Endometrium (tissue), 2 donors: ENCODE measurements at regions not wholly inside any gene's neighbourhood (a gene's known extent, or its start where the extent isn't known, plus 50 kb on each side); places are given as distances from the start of the nearest gene placed in this dataset.
A peak's percentile ranks its signal among the peaks of the same experiment; 100 is the strongest.

Experiments
- FAIRE-seq: peaks from 2 replicates; lab custom pipeline; 2012; peaks lifted over from hg19 to GRCh38; lab: Jason Lieb, UNC
- donor health status: control.
- donor health status: control.

DNA sequence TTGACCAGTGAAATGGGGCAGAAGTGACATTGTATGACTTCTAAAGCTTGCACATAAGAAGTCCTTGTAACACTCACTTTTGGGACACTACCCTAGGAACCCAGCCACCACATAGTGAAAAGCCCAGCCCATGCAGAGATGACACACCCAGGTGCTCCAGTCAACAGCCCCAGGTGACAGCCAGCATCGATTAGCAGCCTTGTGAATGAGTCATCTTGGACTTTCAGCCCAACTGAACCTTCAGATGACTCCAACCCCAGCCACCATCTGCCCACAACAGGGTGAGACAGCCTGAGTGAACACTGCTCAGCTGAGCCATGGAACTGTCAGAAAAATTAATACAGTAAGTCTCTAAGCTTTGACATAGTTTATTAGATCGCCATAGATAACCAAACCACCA is 458.6 kb downstream of the ZSWIM6 start:
- FAIRE-seq, result no peak

DNA sequence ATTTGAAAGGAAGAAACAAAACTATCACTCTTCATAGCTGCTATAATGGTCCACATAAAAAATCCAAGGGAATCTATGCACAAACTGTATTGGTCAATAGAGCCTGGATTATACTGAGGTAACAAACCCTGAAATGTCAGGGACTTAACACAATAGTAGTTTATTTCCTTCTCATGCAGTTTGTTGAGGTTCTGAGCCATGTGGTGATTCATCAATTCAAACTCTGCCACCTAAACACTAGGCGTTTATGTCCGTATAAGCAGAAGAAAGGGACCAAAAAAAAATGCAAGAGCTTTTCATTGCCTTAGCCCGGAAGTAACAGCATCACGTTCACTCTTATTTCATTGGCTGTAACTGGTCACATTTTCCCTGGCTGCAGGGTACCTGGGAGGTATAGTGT is 464.7 kb downstream of the ZSWIM6 start:
- FAIRE-seq, result no peak

DNA sequence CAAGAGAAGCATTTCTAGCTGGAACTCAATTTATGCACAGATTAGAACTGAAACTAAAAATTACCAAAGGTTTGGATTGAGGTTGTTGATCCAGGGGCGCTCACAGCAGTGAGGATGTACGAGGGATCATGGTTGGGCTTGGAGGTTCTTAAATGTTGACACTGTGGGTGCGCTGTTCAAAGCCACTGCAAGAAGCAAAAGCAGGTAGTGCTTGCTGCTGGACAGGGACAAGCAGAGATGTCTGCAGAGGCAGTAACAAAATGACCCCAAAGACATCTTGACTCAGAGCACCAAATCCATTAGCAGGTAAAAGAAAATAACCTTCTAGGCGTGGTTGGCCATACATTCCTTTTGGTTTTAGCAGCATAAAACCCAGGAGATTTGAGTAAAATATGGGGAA is 468.4 kb downstream of the ZSWIM6 start:
- no peak for FAIRE-seq

DNA sequence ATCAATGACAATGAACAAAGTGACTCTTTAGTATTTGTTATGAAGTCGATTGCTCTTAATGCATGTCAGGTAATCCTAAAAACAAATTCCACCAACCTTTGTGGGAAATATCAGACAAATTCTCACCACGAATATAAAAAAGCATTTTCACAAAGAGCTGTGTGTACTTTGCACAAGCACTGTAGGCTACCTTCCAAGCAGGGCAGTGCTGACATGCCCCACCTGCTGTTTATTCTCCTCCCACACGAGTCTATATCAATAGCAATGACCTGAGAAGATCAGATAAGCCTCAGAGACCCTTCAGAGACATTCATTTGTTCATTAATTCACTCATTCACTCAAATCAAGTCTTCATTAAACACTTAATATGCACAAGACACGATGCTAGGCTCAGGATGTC is 469.1 kb downstream of the ZSWIM6 start:
- FAIRE-seq, result no peak

DNA sequence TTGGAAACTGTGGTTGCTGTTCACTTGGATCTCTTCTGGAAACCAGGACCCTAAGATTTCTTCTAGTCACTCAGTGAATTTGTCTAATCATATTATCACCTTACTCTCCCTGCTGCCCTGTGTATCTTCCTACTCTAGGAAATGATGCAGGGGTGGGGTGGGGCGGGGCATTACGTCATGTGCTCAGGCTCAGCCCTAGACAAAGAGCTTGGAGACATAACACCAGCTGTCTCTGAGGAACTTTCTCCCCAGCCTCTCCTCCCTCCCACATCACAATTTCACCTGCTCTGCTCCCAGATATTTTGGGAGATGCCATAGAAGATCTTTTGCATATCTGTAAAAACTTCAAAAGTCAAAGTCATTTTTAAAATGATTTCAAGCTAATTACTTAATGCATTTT is 470.4 kb downstream of the ZSWIM6 start:
- no peak for FAIRE-seq

DNA sequence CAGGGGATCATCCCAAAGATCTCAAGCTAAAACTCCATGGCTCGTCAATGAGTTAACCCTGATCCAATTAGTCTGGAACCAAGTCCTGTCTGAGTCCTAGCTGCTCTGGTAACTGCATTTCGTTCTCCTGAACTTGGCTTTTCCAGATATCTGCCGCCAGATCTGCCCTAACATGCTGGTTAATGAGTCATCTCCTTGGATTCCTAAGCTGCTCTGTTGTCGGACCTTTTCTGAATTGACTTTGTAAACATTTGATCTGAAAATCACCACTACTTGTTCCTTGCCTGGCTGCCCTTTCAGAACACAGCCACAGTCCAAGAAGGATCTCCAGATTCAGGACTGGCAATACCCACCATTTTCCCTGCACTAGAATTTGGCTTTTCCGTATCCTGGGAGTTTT is 473.0 kb downstream of the ZSWIM6 start:
- no peak for FAIRE-seq

DNA sequence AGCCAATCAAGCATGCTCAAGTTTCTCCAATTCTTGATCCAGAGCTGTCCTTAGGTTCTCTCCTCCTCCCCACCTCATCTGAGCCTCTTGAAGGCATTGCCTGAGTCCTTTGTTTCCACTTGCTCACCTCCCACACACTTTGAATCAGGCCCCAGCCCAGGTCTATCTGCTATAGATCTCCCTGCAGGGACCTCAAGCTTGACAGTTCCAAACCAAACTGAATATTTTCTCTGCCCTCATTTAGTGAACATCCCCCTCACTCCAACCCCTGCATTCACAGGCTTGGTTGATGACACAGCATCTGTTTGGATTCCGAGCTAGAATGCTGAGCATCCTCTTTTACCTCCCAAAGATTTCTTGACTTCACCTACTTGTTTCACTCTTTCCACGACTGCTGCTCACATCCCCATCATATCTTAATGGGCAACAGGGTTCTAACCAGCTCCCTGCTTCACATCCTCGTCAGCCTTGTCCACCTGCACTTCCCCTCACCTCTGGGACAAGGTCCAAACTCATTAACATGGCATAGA is 474.5 kb downstream of the ZSWIM6 start:
- FAIRE-seq, result no peak

DNA sequence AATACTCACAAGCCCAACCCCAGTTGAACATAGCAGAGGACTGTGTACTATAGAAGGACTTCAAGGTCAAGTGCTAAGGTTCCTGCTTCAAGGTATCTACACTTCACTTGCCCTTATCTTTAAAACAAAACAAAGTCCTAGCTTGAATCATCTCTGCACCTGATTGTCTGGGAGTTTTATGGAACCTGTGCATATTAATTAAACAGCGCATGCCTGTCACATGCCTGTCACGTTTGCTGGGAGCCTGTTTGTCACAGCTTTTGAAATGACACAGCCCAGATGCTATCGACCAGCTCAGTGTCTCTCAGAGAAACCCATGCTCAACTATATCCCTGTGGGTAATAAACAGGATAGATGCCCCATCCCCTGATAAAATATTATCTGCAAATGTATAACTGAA is 476.0 kb downstream of the ZSWIM6 start:
- FAIRE-seq, result no peak

DNA sequence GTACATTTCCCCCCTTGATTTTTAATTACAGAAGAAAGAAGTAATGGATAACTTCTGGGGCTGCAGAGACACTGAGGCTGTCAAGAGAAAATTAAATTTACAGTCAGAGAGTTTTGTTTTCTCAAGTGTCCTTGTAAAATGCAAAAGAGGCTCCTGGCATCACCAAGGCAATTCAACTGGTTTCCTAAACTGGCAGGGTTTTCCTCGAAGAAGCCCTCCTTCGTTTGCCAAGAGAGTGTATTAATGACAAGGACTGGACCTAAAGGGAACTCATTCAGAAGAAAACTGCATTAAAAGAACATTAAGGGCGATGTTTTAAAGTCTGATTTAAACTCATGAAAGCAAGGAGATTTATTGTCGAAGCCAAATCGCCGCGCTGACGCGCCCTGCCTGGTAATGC is 476.9 kb downstream of the ZSWIM6 start:
- FAIRE-seq, result no peak

DNA sequence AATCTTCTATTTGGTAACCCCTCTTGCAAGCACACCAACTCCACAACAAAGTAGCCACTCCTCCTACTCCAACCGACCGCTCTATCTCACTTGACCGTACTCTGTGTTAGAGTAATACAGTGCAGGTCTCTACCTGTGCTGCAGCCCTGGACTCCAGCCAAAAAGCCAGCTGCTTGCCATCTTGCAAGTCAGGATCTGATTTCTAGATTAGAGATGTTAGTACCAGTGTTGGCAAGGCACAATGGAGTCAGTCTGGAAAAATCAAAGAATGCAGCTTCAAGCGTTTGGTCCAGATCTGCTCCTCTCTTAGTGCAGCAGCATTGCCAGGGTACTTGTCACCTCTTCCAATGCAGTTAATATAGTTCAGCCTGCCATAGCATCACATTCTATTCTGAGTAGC is 477.6 kb downstream of the ZSWIM6 start:
- FAIRE-seq, result no peak

DNA sequence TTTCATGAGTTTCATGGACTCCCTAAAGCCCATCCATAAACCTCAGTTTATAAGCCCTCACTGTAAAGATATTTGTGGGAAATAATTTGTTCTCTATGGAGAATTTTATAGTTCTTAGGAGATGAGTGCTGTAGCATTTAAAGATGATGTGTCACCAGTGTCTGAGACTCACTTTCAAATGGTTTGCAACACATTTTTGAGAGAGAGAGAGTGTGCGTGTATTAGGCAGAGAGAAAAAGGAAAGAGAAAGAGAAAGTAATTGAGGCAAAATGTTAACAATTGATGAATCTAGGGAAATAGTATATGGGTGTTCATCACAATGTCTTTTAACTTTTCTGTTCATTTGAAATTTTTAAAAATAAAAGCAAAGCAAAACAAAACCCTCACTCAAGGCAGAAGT is 479.0 kb downstream of the ZSWIM6 start:
- no peak for FAIRE-seq

DNA sequence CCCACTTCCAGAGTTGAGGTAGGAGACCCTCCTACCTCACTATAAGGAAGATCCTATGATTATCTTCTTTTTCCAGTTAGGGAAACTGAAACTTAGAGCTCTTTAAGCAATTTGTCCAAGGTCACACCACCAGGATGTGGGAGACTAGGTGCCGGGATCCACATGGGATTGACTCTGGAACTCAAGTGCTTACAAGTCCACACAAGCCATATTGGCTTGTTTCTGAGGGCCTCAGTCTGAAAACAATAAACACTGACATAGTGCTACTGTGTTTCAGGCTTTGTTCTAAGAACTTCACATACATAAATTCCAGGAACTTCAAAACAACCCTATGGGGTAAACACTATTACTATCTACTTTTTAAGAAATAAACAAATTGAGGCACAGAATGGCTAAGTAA is 481.3 kb downstream of the ZSWIM6 start:
- no peak for FAIRE-seq

DNA sequence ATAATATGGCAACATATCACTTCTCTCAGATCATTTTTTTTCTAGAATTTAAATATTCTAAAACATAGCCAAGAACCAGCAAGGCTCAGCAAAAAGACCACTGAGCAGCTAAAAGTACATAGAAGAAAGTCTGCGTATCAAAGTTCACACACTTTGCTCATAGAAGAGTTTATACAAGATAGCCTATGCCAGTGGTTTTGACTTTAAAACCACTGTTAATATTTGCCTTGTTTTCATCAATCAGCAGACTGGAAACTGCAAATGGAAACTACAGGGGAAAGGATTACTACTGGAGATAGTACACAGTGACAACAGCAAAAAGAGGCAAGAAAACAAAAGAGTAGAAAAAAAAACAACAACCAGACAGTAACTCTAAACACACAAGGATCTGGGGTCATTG is 483.3 kb downstream of the ZSWIM6 start:
- no peak for FAIRE-seq

DNA sequence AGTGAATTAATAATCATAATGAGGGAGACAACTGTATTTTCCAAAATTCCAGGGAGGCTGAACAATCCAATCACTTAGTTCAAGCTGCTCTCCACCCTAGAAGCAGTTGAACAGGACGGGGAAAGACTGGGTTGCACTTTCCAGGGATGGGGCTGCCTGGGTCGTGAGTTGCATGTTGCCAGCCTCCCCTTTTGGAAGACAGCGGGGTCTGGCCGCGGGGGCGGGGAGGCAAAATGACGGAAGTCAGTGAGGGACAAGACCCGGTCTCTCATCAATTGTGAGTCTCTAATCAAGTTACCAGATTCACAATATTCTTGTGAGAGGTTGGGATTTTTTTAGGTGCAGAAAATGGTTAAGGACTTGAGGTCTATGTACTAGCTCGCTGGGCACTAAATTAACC is 484.1 kb downstream of the ZSWIM6 start:
- FAIRE-seq, result no peak

DNA sequence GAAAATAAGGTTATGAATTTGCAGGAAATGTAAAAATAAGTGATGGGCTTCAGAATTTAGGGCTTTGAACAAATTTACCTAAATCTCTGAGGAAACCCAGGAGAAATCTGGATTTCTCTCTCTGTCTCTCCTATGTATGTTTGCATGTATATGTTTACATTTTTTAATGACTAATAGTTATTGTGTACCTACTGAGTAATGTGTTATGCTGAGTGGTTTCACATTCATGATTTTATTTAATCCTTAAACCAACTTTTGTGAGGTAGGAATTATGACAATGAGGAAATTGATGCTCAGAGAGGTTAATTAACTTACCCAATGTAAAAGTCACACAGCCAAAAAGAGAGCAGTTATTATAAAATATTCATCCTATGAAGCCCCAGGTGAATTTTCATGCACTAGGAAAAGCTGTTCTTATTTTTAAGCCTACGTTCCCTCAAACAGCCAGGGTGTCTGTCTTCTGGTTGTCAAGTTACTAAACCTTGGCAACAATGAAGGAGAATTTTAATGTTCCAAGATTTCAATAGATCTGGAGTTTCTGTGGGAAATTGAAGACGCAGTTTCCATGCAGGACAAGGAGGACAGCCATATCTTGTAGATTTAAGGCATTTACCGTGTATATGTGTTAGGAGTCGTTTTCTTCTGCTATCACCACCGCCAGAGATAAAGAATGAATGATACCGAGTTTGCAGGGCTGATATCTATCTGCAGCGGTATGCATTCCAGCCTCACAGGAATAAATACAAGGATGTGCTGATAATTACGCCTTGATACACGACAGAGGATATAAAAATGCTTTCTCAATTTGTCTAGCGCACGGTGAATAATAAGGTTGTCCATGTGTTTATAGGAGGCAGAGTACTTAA is 484.8 kb downstream of the ZSWIM6 start:
- FAIRE-seq, result no peak

DNA sequence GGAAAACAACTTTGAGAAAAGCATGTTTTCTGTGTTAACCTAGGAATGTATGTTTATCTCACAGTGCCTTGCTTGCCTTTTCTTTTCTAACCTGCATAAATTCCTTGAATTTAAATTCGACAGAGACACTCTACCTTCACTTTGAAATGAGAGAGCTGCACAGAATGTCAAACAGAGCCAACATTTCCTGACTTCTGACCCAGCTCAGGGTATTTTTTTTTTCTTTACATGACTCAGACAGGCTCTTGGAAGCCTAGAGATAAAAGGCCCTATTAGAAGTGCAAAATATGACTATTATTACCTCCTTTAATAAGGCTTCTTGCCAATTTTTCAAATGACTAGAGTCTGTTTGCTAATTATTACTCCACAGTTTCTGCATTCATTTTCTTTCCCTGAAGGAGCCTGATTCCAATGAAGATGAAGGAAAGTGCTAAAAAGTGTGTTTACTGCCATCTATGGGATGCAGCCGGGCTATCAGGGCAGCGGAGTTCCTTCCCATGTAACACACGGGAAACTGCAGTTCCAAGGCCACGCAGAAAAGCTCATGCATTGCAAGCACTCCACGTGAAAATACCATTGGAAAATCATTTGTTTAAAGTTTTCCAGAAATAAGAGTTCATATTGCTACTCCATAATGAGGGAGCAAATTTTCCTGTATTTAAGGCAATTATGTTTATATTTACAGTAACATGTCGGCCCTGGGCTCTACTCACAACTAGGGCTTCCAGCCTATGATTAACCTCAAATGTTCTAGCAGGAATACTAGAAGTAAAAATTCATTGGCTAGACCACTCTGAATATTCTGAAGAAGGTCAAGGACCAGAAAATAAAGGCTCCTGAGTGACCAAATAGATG is 485.6 kb downstream of the ZSWIM6 start:
- FAIRE-seq, result peak; percentile 91

DNA sequence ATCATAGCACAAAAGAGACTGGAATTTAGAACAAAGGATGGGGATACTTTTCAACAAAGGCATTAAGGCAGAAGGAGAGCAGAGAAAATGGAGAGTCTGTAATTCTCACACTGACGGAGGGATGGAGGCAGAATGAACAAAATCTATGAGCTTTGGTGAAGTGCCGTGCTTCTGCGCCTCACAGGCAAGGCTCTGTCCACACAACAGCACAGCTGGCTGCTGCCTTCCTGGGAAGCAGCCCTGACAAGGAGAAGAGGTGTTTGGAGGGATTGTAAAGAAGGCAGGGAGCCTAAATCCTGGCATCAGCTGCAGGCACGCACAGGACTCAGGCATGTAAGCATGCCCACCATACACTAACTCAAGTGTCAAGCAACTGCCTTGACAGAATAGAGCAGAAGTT is 485.2 kb upstream of the KIF2A start:
- no peak for FAIRE-seq

DNA sequence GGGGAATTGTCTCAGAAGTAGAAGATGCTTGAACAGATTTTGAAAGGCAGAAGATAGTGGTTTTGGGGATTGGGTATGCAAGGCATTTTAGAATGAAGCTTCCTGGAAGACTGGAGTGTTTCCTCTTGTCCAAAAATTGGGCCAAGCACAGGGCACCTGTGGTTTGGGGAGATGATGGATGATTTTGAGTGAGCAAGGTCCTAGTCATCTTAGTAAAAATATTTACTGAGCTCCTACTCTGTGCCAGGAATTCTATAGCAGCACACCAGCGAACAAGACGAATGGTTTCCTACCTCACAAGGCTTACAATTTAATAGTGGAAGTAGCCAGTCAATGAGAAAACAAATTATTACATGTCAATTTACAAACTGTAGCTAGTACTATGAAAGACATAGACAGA is 484.4 kb upstream of the KIF2A start:
- no peak for FAIRE-seq

DNA sequence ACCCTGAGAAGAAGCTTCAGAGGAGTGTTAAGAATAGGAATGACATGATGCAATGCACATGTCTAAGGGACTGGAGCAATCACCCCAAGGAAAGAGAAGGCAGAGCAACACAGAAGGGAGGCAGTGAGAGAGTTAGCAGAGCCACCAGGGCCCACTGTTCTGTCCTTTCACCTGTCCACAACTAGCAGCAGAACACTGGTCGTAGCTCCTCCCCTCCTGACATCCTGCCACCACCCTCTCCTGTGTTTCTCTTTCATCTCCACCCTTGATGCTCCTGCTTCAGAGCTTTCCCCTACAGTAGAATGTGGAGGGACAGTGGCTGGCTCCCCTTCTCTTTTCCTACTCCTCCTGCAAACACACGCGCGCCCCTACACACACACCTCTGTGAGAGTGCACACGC is 483.4 kb upstream of the KIF2A start:
- no peak for FAIRE-seq

DNA sequence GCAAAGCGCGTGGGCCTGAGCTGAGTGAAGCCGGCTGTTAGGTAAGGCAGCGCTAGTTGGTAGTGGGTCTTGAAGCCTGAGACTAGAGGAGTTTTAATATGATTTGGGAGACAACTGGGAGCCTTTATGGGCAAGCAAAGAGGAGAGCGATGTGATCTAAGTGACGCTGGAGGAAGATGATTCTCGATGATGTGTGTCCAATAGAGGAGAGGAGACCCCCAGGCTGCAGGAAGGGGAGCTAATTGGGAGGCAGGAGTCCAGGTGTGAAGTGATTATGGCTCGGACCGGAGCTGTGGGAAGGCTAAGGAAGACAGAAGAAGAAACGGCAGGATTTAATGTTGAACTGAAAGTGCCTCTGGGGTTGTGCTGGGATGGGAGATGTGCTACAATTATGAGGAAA is 482.9 kb upstream of the KIF2A start:
- no peak for FAIRE-seq

DNA sequence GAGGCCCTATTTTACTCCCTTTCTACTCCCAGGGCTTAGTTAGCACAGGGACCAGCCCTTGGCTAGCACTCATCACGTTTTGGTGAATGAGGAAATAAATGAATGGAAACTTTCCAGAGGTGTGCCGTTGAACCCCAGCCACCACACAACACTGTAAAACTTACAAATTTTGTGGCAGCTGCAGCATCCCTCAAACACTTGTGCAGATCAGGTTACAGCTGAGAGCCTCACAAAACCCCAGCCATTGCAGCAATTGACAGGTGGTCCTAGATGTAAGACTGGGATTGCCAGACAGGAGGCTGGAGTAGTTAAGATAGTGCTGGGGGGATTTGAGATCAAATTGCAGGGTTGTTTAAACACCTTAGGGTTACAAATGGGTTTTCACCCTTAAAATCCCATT is 482.2 kb upstream of the KIF2A start:
- FAIRE-seq, result no peak

DNA sequence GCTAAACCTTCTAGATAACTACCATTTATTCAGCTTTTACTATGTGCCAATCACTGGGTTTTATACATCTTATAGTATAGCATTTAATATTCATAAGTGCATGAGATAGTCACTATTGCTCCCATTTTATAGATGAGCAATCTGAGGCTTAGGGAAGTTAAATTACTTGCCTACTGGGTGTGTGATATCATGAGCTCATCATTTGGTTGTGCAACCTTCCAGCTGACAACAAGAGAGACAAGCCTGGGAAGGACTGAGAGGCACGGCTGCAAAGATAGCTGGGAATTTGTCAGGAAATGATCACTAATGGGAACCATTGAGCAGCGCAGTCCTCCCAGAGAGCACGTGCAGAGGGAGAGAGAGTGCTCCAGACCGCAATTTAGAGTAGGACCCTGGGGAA is 481.6 kb upstream of the KIF2A start:
- no peak for FAIRE-seq

DNA sequence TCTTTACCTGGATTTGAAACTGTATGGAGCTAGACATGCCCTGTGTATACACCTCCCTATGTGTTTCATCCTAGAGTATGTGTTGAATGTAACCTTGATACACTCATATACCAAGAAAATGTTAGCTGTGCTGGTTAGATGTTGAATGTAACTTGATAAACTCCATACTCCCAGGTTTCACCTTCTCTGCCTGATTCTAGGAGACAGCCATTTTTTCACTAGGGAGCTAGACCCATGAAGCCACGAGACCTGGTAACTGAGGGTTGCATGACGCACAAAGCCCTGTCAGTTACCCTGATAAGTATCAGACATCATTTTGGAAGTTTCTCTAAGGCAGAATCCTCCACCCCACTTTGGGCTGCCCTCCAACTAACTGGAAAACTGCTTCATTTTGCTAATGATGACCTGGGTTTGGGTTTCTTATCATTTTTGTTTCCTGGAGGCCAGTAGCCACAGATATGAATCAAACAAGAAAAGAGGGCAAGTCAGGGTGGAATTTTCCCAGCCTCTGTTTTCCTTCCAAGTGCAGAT is 478.5 kb upstream of the KIF2A start:
- FAIRE-seq, result no peak
